ENCODE measurements at regions not wholly inside any gene's neighbourhood (a gene's known extent, or its start where the extent isn't known, plus 50 kb on each side); places are given as distances from the start of the nearest gene placed in this dataset.

GRCh38 chr7:10082896-10083295 is 890.8 kb upstream of the PHF14 start:
- TF ChIP-seq POLR2AphosphoS5 (IDR thresholded peaks at IDR 0.05) (no peak), CTCF (IDR thresholded peaks at IDR 0.05) (no peak)
